Bronchial epithelial cell (primary cell): ENCODE measurements at regions not wholly inside any gene's neighbourhood (a gene's known extent, or its start where the extent isn't known, plus 50 kb on each side); places are given as distances from the start of the nearest gene placed in this dataset.
A peak's percentile ranks its signal among the peaks of the same experiment; 100 is the strongest.

Experiments
- DNase-seq: peaks from one replicate; pipeline ENCODE4 v3.0.0-alpha.2; 2010; ENCODE audit warnings: low read depth
- FAIRE-seq: peaks from 2 replicates; lab custom pipeline; 2011; peaks lifted over from hg19 to GRCh38; lab: Jason Lieb, UNC
- H3K27me3 ChIP-seq: 2 replicates; pipeline ENCODE4 v1.5.1; 2011; ENCODE audit warnings: low read length; ENCODE audit not compliant: control insufficient read depth, insufficient read depth
- H3K36me3 ChIP-seq: 2 replicates; pipeline ENCODE4 v1.5.1; 2011; ENCODE audit warnings: low read length; ENCODE audit not compliant: control insufficient read depth, insufficient read depth
- H3K4me3 ChIP-seq: 2 replicates; pipeline ENCODE4 v1.5.1; 2011; ENCODE audit warnings: mild to moderate bottlenecking, low read depth, low read length, control low read depth
- CTCF ChIP-seq: IDR thresholded peaks from 2 replicates; pipeline ENCODE4 v1.5.1; 2011; ENCODE audit warnings: mild to moderate bottlenecking, moderate library complexity, low read length, control low read depth, inconsistent platforms; ENCODE audit not compliant: insufficient read depth, severe bottlenecking

DNA sequence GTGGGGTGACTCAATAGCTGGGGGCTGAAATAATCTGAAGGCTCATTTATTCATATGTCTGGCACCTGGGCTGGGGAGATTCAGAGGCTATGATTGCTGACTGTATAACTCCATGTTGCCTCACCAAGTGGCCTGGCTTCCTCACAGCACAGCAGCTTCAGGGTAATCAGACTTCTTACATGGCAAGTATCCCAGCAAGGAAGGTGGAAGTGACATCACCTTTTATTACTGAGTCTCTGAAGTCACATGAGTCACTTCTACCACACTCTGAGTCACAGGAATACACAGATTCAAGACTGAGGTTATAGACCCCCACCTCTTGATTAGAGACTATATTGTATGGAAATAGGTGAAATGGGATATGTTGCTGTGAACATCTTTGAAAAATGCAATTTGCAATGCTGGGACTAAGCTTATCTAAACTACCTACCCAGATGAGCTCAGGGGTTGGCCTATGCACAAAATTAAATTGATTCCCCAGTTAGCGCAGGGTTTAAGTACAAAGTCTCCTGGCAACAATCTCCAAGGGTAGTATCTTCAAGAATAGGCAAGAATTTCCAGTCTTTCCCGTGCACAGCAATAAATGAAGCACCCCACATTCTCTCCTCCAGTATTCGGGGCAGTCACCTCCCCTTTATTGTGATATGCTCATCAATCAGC, 553.1 kb downstream of the LRRC70 start:
- Histone ChIP-seq H3K27me3 (no peaks in the 10 kb centered on the region), H3K36me3 (no peaks in the 10 kb centered on the region), H3K4me3 (no peak overlapping the region)
- FAIRE-seq (peak; percentile 88), DNase-seq (peak; percentile 95)
- no peak for TF ChIP-seq CTCF

DNA sequence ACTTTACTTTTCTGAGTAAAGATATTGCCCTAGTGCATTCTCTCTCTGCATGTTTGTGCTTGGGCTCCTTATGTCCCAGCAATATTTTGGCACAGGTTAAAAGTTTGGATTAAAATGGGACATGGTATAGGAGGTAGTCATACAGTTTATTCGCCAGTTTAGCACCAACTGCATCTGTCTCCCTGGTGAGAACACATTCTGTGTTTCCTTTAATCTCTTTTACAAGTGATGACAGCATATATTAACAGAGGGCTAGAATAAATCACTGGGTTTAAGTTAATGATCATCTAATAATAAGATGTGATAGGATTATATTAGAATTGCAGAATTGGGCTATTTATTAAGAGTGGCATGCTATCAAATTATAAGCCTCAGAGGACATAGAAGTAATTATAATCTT, 550.1 kb downstream of the LRRC70 start:
- Histone ChIP-seq H3K36me3 (no peaks in the 10 kb centered on the region), H3K27me3 (no peaks in the 10 kb centered on the region), H3K4me3 (no peak overlapping the region)
- FAIRE-seq: no peak
- no peak for TF ChIP-seq CTCF
- DNase-seq: no peak

GRCh38 chr5:63128018-63128417, 549.4 kb downstream of the LRRC70 start:
- no peak for TF ChIP-seq CTCF
- FAIRE-seq: no peak

GRCh38 chr5:63127054-63127453, 548.4 kb downstream of the LRRC70 start:
- Histone ChIP-seq H3K36me3 (no peaks in the 10 kb centered on the region), H3K27me3 (no peaks in the 10 kb centered on the region), H3K4me3 (no peak overlapping the region)
- FAIRE-seq (no peak), DNase-seq (peak; percentile 69)
- TF ChIP-seq CTCF: no peak

More at GRCh38 chr5:63128018-63128417, 549.4 kb downstream of the LRRC70 start:
- Histone ChIP-seq H3K36me3 (no peaks in the 10 kb centered on the region), H3K27me3 (no peaks in the 10 kb centered on the region), H3K4me3 (no peak overlapping the region)
- DNase-seq: no peak

GRCh38 chr5:63125862-63126261, 547.2 kb downstream of the LRRC70 start:
- Histone ChIP-seq H3K27me3 (no peaks in the 10 kb centered on the region), H3K36me3 (no peaks in the 10 kb centered on the region), H3K4me3 (no peak overlapping the region)
- FAIRE-seq (no peak), DNase-seq (peak; percentile 72)
- TF ChIP-seq CTCF: peak; percentile 56

DNA sequence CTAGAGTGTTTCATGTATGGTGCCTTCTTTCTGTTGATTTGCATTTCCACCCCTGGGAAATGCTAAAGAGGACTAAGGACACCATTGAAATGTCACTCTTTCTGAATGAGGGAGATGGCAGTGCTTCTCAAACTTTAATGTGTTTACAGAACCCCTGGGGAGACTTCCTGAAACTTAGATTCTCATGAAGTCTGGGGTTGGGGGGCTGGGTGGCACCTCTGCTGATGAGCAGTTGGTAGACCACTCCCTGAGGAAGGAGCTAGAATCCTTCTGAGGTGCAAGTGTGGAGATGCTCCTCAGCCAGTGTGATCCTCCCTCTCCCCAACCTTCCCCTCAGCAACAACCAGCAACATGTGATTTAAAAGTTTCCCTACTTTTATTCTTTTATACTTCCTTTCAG, 546.8 kb downstream of the LRRC70 start:
- no peak for FAIRE-seq

More for the DNA sequence above, 546.8 kb downstream of the LRRC70 start:
- DNase-seq: no peak
- no peaks in the 10 kb centered on the region for H3K27me3 ChIP-seq
- no peak for TF ChIP-seq CTCF
- H3K4me3 ChIP-seq: no peak overlapping the region
- no peaks in the 10 kb centered on the region for H3K36me3 ChIP-seq
